GM18909 (cell line): ENCODE measurements at regions not wholly inside any gene's neighbourhood (a gene's known extent, or its start where the extent isn't known, plus 50 kb on each side); places are given as distances from the start of the nearest gene placed in this dataset.

ENCODE experiments used
- ATAC-seq: cut with Tn5 transposase; IDR thresholded peaks from one replicate; pipeline ENCODE4 v1.9.1; 2021; ENCODE audit warnings: mild to moderate bottlenecking; ENCODE audit not compliant: unreplicated experiment, poor library complexity

GRCh38 chr5:89948977-89949376 lies 460.6 kb downstream of the CETN3 start:
- no peak for ATAC-seq

GRCh38 chr5:89946916-89947315 lies 462.6 kb downstream of the CETN3 start:
- ATAC-seq, result no peak

GRCh38 chr5:89946508-89946907 lies 463.0 kb downstream of the CETN3 start:
- no peak for ATAC-seq

- no peak for ATAC-seq
These were observed 467.4 kb downstream of the CETN3 start for GRCh38 chr5:89942171-89942570.

- ATAC-seq, result no peak
These were observed 473.0 kb downstream of the CETN3 start for GRCh38 chr5:89936576-89936975.

GRCh38 chr5:89934069-89934468 lies 475.5 kb downstream of the CETN3 start:
- peak; percentile 59 for ATAC-seq

- ATAC-seq, result no peak
These were observed 476.8 kb downstream of the CETN3 start for GRCh38 chr5:89932771-89933181.

- peak; percentile 77 for ATAC-seq
These were observed 478.8 kb downstream of the CETN3 start for GRCh38 chr5:89930591-89931392.

GRCh38 chr5:89929834-89930233 lies 479.7 kb downstream of the CETN3 start:
- ATAC-seq, result no peak

- no peak for ATAC-seq
These were observed 480.4 kb downstream of the CETN3 start for GRCh38 chr5:89929173-89929572.

- no peak for ATAC-seq
These were observed 487.4 kb downstream of the CETN3 start for GRCh38 chr5:89922161-89922560.

GRCh38 chr5:89917112-89917511 lies 492.4 kb downstream of the CETN3 start:
- ATAC-seq, result no peak

GRCh38 chr5:89916131-89916530 lies 493.4 kb downstream of the CETN3 start:
- no peak for ATAC-seq

GRCh38 chr5:89908876-89909275 lies 500.7 kb downstream of the CETN3 start:
- ATAC-seq, result no peak

- ATAC-seq, result no peak
These were observed 505.1 kb downstream of the CETN3 start for GRCh38 chr5:89904442-89904841.

GRCh38 chr5:89901983-89902382 lies 507.6 kb downstream of the CETN3 start:
- no peak for ATAC-seq

GRCh38 chr5:89901346-89901745 lies 508.2 kb downstream of the CETN3 start:
- no peak for ATAC-seq

- no peak for ATAC-seq
These were observed 509.2 kb downstream of the CETN3 start for GRCh38 chr5:89900346-89900745.

- no peak for ATAC-seq
These were observed 510.0 kb downstream of the CETN3 start for GRCh38 chr5:89899559-89899958.

- no peak for ATAC-seq
These were observed 516.0 kb downstream of the CETN3 start for GRCh38 chr5:89893546-89893945.

GRCh38 chr5:89885670-89886069 lies 523.9 kb downstream of the CETN3 start:
- ATAC-seq, result no peak

GRCh38 chr5:89883967-89884366 lies 525.6 kb downstream of the CETN3 start:
- ATAC-seq, result no peak
